A673 (cell line): ENCODE measurements at regions not wholly inside any gene's neighbourhood (a gene's known extent, or its start where the extent isn't known, plus 50 kb on each side); places are given as distances from the start of the nearest gene placed in this dataset.

ENCODE experiments used
- CTCF ChIP-seq: fragments of 300-800, 200-600 bp; sonication (generic); conservative IDR thresholded peaks from 2 replicates; pipeline ENCODE4 v1.5.1; 2017; ENCODE audit warnings: low read depth, mild to moderate bottlenecking, antibody characterized with exemption, low read length, moderate library complexity, mixed read lengths
- EZH2 ChIP-seq: fragments of 200-600 bp; sonication (generic); IDR thresholded peaks from 2 replicates; pipeline ENCODE4 v1.6.1; 2017; ENCODE audit warnings: borderline replicate concordance, low read depth, mild to moderate bottlenecking, mixed read lengths, antibody characterized with exemption, low read length; ENCODE audit not compliant: poor library complexity, severe bottlenecking

GRCh38 chr15:79163395-79163794, 72.8 kb upstream of the RASGRF1 start:
- TF ChIP-seq CTCF (no peak), EZH2 (no peak)
